ENCODE measurements at regions not wholly inside any gene's neighbourhood (a gene's known extent, or its start where the extent isn't known, plus 50 kb on each side); places are given as distances from the start of the nearest gene placed in this dataset.

- ChIA-PET CTCF (no interaction called here), POLR2A (no interaction called here), RAD21 (ENCODE audit: low non-redundant PET in 1 of 2, low total read pairs in 2 of 2, uncharacterized antibody in 2 of 2, unreplicated experiment in 2 of 2) (interaction anchor here in 1 of 2 experiments (0.6 kb wide), 1 partner anchor 20 kb away, joined by 4 read pairs; no protein-coding TSS in a partner anchor)
- Histone ChIP-seq H3K4me3 (replicated peaks in 1 of 2; ENCODE audit: low read depth in 1 of 2, low read length in 2 of 2) (no peak overlapping the region), H3K9ac (ENCODE audit: low read length) (no peak overlapping the region), H3K27me3 (ENCODE audit: insufficient read depth, low read length) (no peaks in the 10 kb centered on the region), H3K79me2 (ENCODE audit: insufficient read depth, low read length) (no peaks in the 10 kb centered on the region), H2AFZ (ENCODE audit: low read depth, low read length, poor library complexity, severe bottlenecking) (no peak overlapping the region), H4K20me1 (ENCODE audit: insufficient read depth) (no peaks in the 10 kb centered on the region), H3K4me1 (ENCODE audit: control insufficient read depth in 1 of 2, insufficient read depth in 2 of 2, low read length in 2 of 2) (no peaks in the 10 kb centered on the region), H3K9me2 (ENCODE audit: insufficient read depth) (no peaks in the 10 kb centered on the region), H3K27ac (ENCODE audit: low read depth, low read length) (no peak overlapping the region), H3K36me3 (ENCODE audit: control insufficient read depth in 1 of 2, insufficient read depth in 2 of 2, low read length in 2 of 2) (no peaks in the 10 kb centered on the region), H3K9me3 (ENCODE audit: control insufficient read depth in 1 of 2, insufficient read depth in 1 of 2, low read depth in 1 of 2, low read length in 2 of 2) (no peaks in the 10 kb centered on the region), H3K4me2 (ENCODE audit: low read length) (no peak overlapping the region)
- intact Hi-C loops (cut with micrococcal nuclease) = no loop called here
- no peak for ATAC-seq
- no TSS peak for BruUV-seq (replicated peaks)
- no peak for DNase-seq (ENCODE audit: low read depth, low spot score)
- TF ChIP-seq SIN3A (IDR thresholded peaks at IDR 0.05; ENCODE audit: low read depth) (no peak), SRF (IDR thresholded peaks at IDR 0.05; ENCODE audit: low read depth) (no peak)
These were observed 357.9 kb downstream of the SLITRK6 start for GRCh38 chr13:85441364-85441763.

GRCh38 chr13:85436029-85436428 lies 363.2 kb downstream of the SLITRK6 start:
- H3K9ac ChIP-seq (ENCODE audit: low read length) = no peak overlapping the region
- intact Hi-C loops (cut with micrococcal nuclease) = no loop called here
- RAD21 ChIA-PET (ENCODE audit: low non-redundant PET in 1 of 2, low total read pairs in 2 of 2, uncharacterized antibody in 2 of 2, unreplicated experiment in 2 of 2) = no interaction called here
- H3K9me2 ChIP-seq (ENCODE audit: insufficient read depth) = no peaks in the 10 kb centered on the region
- no peaks in the 10 kb centered on the region for H3K4me1 ChIP-seq (ENCODE audit: control insufficient read depth in 1 of 2, insufficient read depth in 2 of 2, low read length in 2 of 2)
- H2AFZ ChIP-seq (ENCODE audit: low read depth, low read length, poor library complexity, severe bottlenecking) = no peak overlapping the region
- POLR2A ChIA-PET = no interaction called here
- H4K20me1 ChIP-seq (ENCODE audit: insufficient read depth) = no peaks in the 10 kb centered on the region
- DNase-seq (ENCODE audit: low read depth, low spot score) (no peak), ATAC-seq (no peak)
- H3K9me3 ChIP-seq (ENCODE audit: control insufficient read depth in 1 of 2, insufficient read depth in 1 of 2, low read depth in 1 of 2, low read length in 2 of 2) = no peaks in the 10 kb centered on the region
- CTCF ChIA-PET = no interaction called here
- no peak for TF ChIP-seq EZH2phosphoT487 (IDR thresholded peaks at IDR 0.05; ENCODE audit: borderline replicate concordance)
- TF ChIP-seq POLR2A (IDR thresholded peaks at IDR 0.05; ENCODE audit: borderline replicate concordance, extremely low read depth, insufficient read depth, insufficient read length) = no peak
- TF ChIP-seq RAD21 (IDR thresholded peaks at IDR 0.05; ENCODE audit: low read depth) = no peak
- no peak for TF ChIP-seq POLR2AphosphoS5 (IDR thresholded peaks at IDR 0.05; ENCODE audit: low read depth, low read length)
- no peak for TF ChIP-seq SIN3A (IDR thresholded peaks at IDR 0.05; ENCODE audit: low read depth)
- no peak for TF ChIP-seq CTCF (IDR thresholded peaks at IDR 0.05 in 2 of 3, conservative IDR thresholded peaks at IDR 0.05 in 1 of 3; ENCODE audit: borderline replicate concordance in 1 of 3, insufficient read depth in 1 of 3, low read depth in 2 of 3, low read length in 2 of 3)
- no peak for TF ChIP-seq FOSL1 (IDR thresholded peaks at IDR 0.05; ENCODE audit: low read depth)
- no peak for TF ChIP-seq YY1 (IDR thresholded peaks at IDR 0.05; ENCODE audit: extremely low read depth, insufficient replicate concordance, low read depth, low read length)
- no peak for TF ChIP-seq REST (IDR thresholded peaks at IDR 0.05; ENCODE audit: low read depth)
- TF ChIP-seq JUND (IDR thresholded peaks at IDR 0.05) = no peak
- no peak for TF ChIP-seq CEBPB (IDR thresholded peaks at IDR 0.05; ENCODE audit: low read depth)
- TF ChIP-seq ZFX (IDR thresholded peaks at IDR 0.05) = no peak
- no peaks in the 10 kb centered on the region for H3K36me3 ChIP-seq (ENCODE audit: control insufficient read depth in 1 of 2, insufficient read depth in 2 of 2, low read length in 2 of 2)
- H3K4me2 ChIP-seq (ENCODE audit: low read length) = no peak overlapping the region
- H3K27me3 ChIP-seq (ENCODE audit: insufficient read depth, low read length) = no peaks in the 10 kb centered on the region
- H3K4me3 ChIP-seq (replicated peaks in 1 of 2; ENCODE audit: low read depth in 1 of 2, low read length in 2 of 2) = no peak overlapping the region
- H3K79me2 ChIP-seq (ENCODE audit: insufficient read depth, low read length) = no peaks in the 10 kb centered on the region
- no peak overlapping the region for H3K27ac ChIP-seq (ENCODE audit: low read depth, low read length)
- BruUV-seq (replicated peaks) = no TSS peak

Measured in HCT116 (cell line).